ENCODE measurements at regions not wholly inside any gene's neighbourhood (a gene's known extent, or its start where the extent isn't known, plus 50 kb on each side); places are given as distances from the start of the nearest gene placed in this dataset.

DNA sequence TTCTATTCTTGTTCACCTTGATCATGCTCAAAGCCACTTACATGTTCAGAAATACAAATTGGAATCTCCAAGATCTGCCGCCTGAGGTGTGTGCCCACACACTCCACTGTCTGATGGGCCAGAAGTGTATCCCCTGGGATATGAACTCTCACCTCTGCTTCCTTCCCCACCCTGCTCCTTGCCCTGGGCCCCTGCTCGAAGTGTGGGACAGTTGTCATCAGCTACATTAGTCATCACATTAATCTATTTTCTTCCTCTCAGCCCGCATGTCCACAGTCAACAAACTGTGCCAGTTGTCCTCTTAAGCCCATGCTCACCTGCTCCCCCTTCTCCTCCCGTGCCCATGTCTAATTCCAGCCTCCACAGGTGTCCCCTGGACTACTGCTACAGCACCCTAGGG lies 154.7 kb downstream of the PTPN20 start:
- in situ Hi-C loops (cut with HindIII; ENCODE audit: low pct_unique_long_range_greater_than_20kb, low sequenced_read_pairs): no loop called here
- no TSS peak for BruUV-seq (replicated peaks)

DNA sequence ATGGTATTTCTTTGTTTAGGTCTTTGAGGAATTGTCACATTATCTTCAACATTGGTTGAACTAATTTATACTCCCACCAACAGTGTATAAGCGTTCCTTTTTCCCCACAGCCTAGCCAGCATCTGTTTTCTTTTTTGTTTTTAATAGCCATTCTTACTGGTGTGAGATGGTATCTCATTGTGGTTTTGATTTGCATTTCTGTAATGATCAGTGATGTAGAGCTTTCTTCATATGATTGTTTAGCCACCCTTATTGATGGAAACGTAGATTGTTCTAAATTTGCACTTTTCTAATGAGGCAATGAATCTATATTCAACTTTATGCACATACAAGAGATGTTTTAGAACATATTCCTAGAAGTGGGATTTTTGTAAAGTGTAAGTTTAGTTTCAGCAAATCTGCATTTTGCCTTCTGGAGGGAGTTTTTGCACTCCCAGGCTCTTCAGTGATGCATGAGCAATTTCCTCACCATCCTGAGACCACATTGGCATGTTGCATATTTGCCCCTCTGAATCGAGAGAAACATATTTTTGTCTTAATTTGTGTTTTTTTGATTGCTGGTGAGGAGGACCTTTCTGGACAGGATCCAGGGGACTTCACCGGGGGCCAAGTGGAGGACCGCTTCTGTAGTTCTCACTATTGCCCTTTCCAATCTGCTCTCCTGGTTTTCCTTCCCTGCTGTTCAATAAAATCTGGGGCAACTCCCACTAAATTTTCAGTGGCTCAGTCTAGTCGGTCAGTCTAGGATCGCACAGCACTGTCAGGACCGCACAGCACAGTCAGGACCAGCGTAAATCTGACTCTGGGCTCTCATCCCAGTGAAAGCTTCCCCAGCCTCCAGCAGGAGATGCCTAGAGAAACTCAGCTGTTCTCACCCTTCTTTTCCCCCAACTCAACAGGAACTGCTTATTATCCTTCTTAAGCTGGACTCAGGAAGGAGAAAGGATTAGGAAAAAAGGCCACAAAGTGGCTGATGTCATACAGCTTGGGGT lies 157.0 kb downstream of the PTPN20 start:
- ATAC-seq (no peak), DNase-seq (ENCODE audit: low read depth, low spot score) (no peak)
- H3K27me3 ChIP-seq (ENCODE audit: control insufficient read depth, insufficient read depth, low read length): peaks cover 6% of the 10 kb centered on the region; the same call in 1 of the 2 replicates
- H3K27ac ChIP-seq (ENCODE audit: low read length): no peak overlapping the region
- H3K4me3 ChIP-seq (ENCODE audit: low read depth in 2 of 2, low read length in 2 of 2): no peak overlapping the region
- H3K36me3 ChIP-seq (ENCODE audit: control insufficient read depth, insufficient read depth, low read length): no peaks in the 10 kb centered on the region
- in situ Hi-C loops (cut with HindIII; ENCODE audit: low pct_unique_long_range_greater_than_20kb, low sequenced_read_pairs): no loop called here
- TF ChIP-seq SIN3A (IDR thresholded peaks at IDR 0.05; ENCODE audit: borderline replicate concordance, insufficient read depth, low read depth, low read length) (no peak), POLR2AphosphoS5 (IDR thresholded peaks at IDR 0.05; ENCODE audit: low read depth, low read length) (no peak), TCF7L2 (IDR thresholded peaks at IDR 0.05; ENCODE audit: low read depth, low read length) (no peak)
- TF ChIP-seq, protein P1, sequence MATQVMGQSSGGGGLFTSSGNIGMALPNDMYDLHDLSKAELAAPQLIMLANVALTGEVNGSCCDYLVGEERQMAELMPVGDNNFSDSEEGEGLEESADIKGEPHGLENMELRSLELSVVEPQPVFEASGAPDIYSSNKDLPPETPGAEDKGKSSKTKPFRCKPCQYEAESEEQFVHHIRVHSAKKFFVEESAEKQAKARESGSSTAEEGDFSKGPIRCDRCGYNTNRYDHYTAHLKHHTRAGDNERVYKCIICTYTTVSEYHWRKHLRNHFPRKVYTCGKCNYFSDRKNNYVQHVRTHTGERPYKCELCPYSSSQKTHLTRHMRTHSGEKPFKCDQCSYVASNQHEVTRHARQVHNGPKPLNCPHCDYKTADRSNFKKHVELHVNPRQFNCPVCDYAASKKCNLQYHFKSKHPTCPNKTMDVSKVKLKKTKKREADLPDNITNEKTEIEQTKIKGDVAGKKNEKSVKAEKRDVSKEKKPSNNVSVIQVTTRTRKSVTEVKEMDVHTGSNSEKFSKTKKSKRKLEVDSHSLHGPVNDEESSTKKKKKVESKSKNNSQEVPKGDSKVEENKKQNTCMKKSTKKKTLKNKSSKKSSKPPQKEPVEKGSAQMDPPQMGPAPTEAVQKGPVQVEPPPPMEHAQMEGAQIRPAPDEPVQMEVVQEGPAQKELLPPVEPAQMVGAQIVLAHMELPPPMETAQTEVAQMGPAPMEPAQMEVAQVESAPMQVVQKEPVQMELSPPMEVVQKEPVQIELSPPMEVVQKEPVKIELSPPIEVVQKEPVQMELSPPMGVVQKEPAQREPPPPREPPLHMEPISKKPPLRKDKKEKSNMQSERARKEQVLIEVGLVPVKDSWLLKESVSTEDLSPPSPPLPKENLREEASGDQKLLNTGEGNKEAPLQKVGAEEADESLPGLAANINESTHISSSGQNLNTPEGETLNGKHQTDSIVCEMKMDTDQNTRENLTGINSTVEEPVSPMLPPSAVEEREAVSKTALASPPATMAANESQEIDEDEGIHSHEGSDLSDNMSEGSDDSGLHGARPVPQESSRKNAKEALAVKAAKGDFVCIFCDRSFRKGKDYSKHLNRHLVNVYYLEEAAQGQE (IDR thresholded peaks at IDR 0.05; ENCODE audit: insufficient read depth in 1 of 2, low read depth in 2 of 2, low read length in 1 of 2): no peak
- TF ChIP-seq, protein P2, sequence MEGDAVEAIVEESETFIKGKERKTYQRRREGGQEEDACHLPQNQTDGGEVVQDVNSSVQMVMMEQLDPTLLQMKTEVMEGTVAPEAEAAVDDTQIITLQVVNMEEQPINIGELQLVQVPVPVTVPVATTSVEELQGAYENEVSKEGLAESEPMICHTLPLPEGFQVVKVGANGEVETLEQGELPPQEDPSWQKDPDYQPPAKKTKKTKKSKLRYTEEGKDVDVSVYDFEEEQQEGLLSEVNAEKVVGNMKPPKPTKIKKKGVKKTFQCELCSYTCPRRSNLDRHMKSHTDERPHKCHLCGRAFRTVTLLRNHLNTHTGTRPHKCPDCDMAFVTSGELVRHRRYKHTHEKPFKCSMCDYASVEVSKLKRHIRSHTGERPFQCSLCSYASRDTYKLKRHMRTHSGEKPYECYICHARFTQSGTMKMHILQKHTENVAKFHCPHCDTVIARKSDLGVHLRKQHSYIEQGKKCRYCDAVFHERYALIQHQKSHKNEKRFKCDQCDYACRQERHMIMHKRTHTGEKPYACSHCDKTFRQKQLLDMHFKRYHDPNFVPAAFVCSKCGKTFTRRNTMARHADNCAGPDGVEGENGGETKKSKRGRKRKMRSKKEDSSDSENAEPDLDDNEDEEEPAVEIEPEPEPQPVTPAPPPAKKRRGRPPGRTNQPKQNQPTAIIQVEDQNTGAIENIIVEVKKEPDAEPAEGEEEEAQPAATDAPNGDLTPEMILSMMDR (IDR thresholded peaks at IDR 0.05): no peak
- H3K9me3 ChIP-seq (ENCODE audit: control insufficient read depth, insufficient read depth, low read depth, low read length): no peaks in the 10 kb centered on the region
- no TSS peak for BruUV-seq (replicated peaks)
- intact Hi-C loops (cut with micrococcal nuclease; ENCODE audit: unreplicated experiment): no loop called here
- H3K4me1 ChIP-seq (ENCODE audit: control insufficient read depth, insufficient read depth, low read length): no peaks in the 10 kb centered on the region; the same call in 1 of the 2 replicates
- CTCF ChIA-PET: no interaction called here
- POLR2A ChIA-PET: no interaction called here

More for the DNA sequence above, 154.7 kb downstream of the PTPN20 start:
- Histone ChIP-seq H3K9me3 (ENCODE audit: control insufficient read depth, insufficient read depth, low read depth, low read length) (no peaks in the 10 kb centered on the region), H3K4me3 (ENCODE audit: low read depth in 2 of 2, low read length in 2 of 2) (no peak overlapping the region), H3K36me3 (ENCODE audit: control insufficient read depth, insufficient read depth, low read length) (no peaks in the 10 kb centered on the region), H3K27ac (ENCODE audit: low read length) (no peak overlapping the region), H3K27me3 (ENCODE audit: control insufficient read depth, insufficient read depth, low read length) (peaks cover 3% of the 10 kb centered on the region; the same call in 1 of the 2 replicates), H3K4me1 (ENCODE audit: control insufficient read depth, insufficient read depth, low read length) (no peaks in the 10 kb centered on the region; the same call in 1 of the 2 replicates)
- DNase-seq (ENCODE audit: low read depth, low spot score): no peak
- TF ChIP-seq SIN3A (IDR thresholded peaks at IDR 0.05; ENCODE audit: borderline replicate concordance, insufficient read depth, low read depth, low read length) (no peak), TCF7L2 (IDR thresholded peaks at IDR 0.05; ENCODE audit: low read depth, low read length) (no peak), POLR2AphosphoS5 (IDR thresholded peaks at IDR 0.05; ENCODE audit: low read depth, low read length) (no peak)
- TF ChIP-seq, protein P2 (IDR thresholded peaks at IDR 0.05): no peak
- TF ChIP-seq, protein P1 (IDR thresholded peaks at IDR 0.05; ENCODE audit: insufficient read depth in 1 of 2, low read depth in 2 of 2, low read length in 1 of 2): no peak
- intact Hi-C loops (cut with micrococcal nuclease; ENCODE audit: unreplicated experiment): no loop called here
- ChIA-PET POLR2A (no interaction called here), CTCF (no interaction called here)
- no peak for ATAC-seq
